Activated T-helper 17 cell treated with anti-CD3 and anti-CD28 coated beads, Interleukin-2, amount 50 U/mL, for 72 hours (primary cell): ENCODE measurements at regions not wholly inside any gene's neighbourhood (a gene's known extent, or its start where the extent isn't known, plus 50 kb on each side); places are given as distances from the start of the nearest gene placed in this dataset.

Source experiments
- ATAC-seq: fragments of 150-1000 bp; cut with Tn5 transposase; replicated peaks from 2 replicates; pipeline ENCODE4 v1.10.0; 2021; ENCODE audit warnings: mild to moderate bottlenecking, moderate library complexity
- H3K27ac Mint-ChIP-seq: one replicate; pipeline ENCODE4 v1.8.0; 2022; ENCODE audit warnings: mixed read lengths
- H3K27me3 Mint-ChIP-seq: one replicate; pipeline ENCODE4 v1.8.0; 2022; ENCODE audit warnings: mixed read lengths
- H3K36me3 Mint-ChIP-seq: one replicate; pipeline ENCODE4 v1.8.0; 2022; ENCODE audit warnings: low read depth, mild to moderate bottlenecking, mixed read lengths
- H3K4me1 Mint-ChIP-seq: one replicate; pipeline ENCODE4 v1.8.0; 2022; ENCODE audit warnings: mixed read lengths
- H3K4me3 Mint-ChIP-seq: one replicate; pipeline ENCODE4 v1.8.0; 2022; ENCODE audit warnings: mild to moderate bottlenecking, mixed read lengths
- H3K9me3 Mint-ChIP-seq: one replicate; pipeline ENCODE4 v1.8.0; 2022; ENCODE audit warnings: mixed read lengths

GRCh38 chr3:180808823-180809575, 103.5 kb upstream of the FXR1 start:
- no peak for ATAC-seq
- H3K4me1 Mint-ChIP-seq: no peaks in the 10 kb centered on the region
- H3K27me3 Mint-ChIP-seq: peaks cover 15% of the 10 kb centered on the region
- H3K9me3 Mint-ChIP-seq: no peaks in the 10 kb centered on the region
- H3K36me3 Mint-ChIP-seq: no peaks in the 10 kb centered on the region
- H3K4me3 Mint-ChIP-seq: no peak overlapping the region
- no peak overlapping the region for H3K27ac Mint-ChIP-seq

DNA sequence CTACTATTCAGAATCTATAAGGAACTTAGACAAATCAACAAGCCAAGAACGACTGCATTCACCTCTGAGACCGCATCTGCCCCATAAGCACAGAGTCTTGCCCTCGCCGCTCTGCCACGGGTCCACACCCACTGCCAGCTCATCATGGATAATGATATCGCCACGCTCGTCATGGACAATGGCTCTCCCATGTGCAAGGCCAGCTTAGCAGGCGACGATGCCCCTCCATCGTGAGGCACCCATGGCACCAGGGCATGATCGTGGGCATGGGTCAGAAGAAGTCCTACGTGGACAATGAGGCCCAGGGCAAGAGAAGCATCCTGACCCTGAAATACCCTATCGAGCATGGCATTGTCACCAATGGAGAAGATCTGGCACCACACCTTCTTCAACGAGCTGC, 92.1 kb upstream of the FXR1 start:
- Mint-ChIP-seq H3K4me1 (no peaks in the 10 kb centered on the region), H3K36me3 (no peaks in the 10 kb centered on the region), H3K27ac (no peak overlapping the region), H3K27me3 (peaks cover 9% of the 10 kb centered on the region), H3K4me3 (no peak overlapping the region), H3K9me3 (no peaks in the 10 kb centered on the region)
- no peak for ATAC-seq

DNA sequence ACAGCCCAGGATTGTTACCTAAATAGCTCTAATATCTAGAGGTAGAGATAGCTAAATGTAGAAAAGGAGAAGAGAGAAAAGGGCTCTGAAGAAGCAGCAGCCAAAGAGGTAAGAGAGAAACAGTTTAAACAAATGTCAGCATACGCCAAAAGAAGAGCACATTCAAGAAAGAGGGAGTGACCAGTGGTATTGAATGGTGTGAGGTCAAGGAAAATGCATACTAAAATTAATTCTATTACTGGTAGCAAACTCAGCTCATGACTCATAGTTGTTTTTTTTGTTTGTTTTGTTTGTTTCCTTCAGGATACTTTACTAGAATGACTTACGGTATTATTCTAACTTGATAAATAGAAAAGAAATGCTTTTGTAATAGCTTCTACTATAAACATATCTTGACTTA, 86.5 kb upstream of the FXR1 start:
- Mint-ChIP-seq H3K4me3 (no peak overlapping the region), H3K4me1 (no peaks in the 10 kb centered on the region), H3K36me3 (no peaks in the 10 kb centered on the region)

DNA sequence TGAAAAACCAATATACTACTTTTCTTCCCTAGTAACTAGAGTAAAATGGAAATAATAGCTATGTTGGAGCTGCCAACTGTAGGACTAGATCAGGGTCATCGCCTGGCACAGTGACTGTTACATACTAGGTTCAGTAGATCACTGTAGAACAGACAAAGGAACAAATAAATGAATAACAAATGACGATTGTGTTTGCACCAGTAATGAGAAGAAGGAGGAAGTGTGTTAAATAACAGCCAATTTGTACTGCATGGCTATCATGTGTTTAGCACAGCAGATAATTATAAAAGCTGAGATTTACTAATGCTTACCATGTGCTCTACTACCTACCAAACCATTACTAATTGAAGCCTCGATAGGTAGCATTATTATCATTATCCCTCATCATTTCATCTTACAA, 85.3 kb upstream of the FXR1 start:
- Mint-ChIP-seq H3K4me3 (no peak overlapping the region), H3K27ac (no peak overlapping the region), H3K36me3 (no peaks in the 10 kb centered on the region), H3K27me3 (peaks cover 4% of the 10 kb centered on the region), H3K4me1 (no peaks in the 10 kb centered on the region), H3K9me3 (no peaks in the 10 kb centered on the region)
- no peak for ATAC-seq

More for the DNA sequence above, 86.5 kb upstream of the FXR1 start:
- ATAC-seq: no peak
- Mint-ChIP-seq H3K27me3 (peaks cover 4% of the 10 kb centered on the region), H3K27ac (no peak overlapping the region), H3K9me3 (no peaks in the 10 kb centered on the region)

DNA sequence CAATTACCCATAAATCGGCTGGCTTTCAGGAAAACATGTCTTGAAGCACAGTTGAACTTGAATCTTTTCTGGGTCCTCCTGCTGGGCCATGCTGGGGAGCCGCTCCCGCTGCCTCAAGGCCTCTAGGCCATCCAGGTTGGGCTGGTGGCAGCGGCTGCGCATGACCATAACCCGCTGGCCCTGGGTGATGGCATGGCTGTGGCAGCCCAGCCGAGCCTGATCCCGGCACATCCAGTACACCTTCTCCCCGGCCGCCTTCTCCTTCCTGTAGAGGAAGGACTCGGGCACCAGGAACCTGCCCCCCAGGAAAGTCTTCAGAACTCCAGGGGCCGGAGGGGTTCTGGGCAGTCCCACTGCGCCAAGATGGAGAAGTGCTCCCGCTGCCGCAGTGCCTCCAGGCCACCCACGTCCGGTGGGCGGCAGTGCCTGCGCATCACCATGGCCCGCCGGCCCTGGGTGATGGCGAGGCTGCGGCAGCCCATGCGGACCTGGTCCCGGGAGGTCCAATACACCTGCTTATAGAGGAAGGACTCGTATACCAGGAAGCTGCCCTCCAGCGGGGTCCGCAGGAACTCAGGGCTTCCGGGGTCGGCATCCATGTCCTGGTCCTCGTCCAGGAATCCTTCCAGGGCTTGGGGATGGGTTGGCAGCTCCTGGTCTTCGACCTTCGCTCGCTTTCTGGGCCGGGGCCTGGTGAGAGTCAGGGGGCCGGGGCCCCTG, 84.3 kb upstream of the FXR1 start:
- H3K9me3 Mint-ChIP-seq: no peaks in the 10 kb centered on the region
- no peak overlapping the region for H3K4me3 Mint-ChIP-seq
- peaks cover 4% of the 10 kb centered on the region for H3K27me3 Mint-ChIP-seq
- H3K36me3 Mint-ChIP-seq: no peaks in the 10 kb centered on the region
- no peak overlapping the region for H3K27ac Mint-ChIP-seq
- no peak for ATAC-seq
- H3K4me1 Mint-ChIP-seq: no peaks in the 10 kb centered on the region

GRCh38 chr3:180828723-180829408, 83.6 kb upstream of the FXR1 start:
- Mint-ChIP-seq H3K36me3 (no peaks in the 10 kb centered on the region), H3K9me3 (no peaks in the 10 kb centered on the region), H3K27me3 (peaks cover 4% of the 10 kb centered on the region), H3K4me3 (no peak overlapping the region), H3K27ac (no peak overlapping the region), H3K4me1 (no peaks in the 10 kb centered on the region)
- no peak for ATAC-seq

- no peaks in the 10 kb centered on the region for H3K36me3 Mint-ChIP-seq
- no peak overlapping the region for H3K27ac Mint-ChIP-seq
- peaks cover 4% of the 10 kb centered on the region for H3K27me3 Mint-ChIP-seq
- H3K9me3 Mint-ChIP-seq: no peaks in the 10 kb centered on the region
- H3K4me1 Mint-ChIP-seq: no peaks in the 10 kb centered on the region
- H3K4me3 Mint-ChIP-seq: no peak overlapping the region
- ATAC-seq: no peak
Observed at GRCh38 chr3:180829409-180830405, 82.8 kb upstream of the FXR1 start.

DNA sequence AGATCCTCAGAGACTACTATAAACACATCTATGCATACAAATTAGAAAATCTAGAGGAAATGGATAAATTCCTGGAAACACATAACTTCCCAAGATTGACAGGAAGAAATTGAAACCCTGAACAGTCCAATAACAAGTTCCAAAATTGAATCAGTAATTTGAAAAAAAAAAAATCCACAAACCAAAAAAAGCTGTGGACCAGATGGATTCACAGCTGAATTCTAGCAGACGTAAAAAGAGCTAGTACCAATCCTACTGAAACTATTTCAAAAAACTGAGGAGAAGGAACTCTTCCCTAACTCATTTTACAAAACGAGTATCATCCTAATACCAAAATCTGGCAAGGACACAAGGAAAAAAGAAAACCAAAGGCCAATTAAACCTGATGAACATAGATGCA, 77.0 kb upstream of the FXR1 start:
- ATAC-seq: no peak
- Mint-ChIP-seq H3K36me3 (no peaks in the 10 kb centered on the region), H3K4me1 (no peaks in the 10 kb centered on the region), H3K9me3 (no peaks in the 10 kb centered on the region), H3K4me3 (no peak overlapping the region), H3K27me3 (peaks cover 20% of the 10 kb centered on the region), H3K27ac (no peak overlapping the region)

- no peak overlapping the region for H3K4me3 Mint-ChIP-seq
- no peak for ATAC-seq
- no peak overlapping the region for H3K27ac Mint-ChIP-seq
- peaks cover under 1% of the 10 kb centered on the region for H3K9me3 Mint-ChIP-seq
- H3K36me3 Mint-ChIP-seq: no peaks in the 10 kb centered on the region
- H3K27me3 Mint-ChIP-seq: peaks cover 20% of the 10 kb centered on the region
- no peaks in the 10 kb centered on the region for H3K4me1 Mint-ChIP-seq
Observed at GRCh38 chr3:180836766-180837165, 75.7 kb upstream of the FXR1 start.

DNA sequence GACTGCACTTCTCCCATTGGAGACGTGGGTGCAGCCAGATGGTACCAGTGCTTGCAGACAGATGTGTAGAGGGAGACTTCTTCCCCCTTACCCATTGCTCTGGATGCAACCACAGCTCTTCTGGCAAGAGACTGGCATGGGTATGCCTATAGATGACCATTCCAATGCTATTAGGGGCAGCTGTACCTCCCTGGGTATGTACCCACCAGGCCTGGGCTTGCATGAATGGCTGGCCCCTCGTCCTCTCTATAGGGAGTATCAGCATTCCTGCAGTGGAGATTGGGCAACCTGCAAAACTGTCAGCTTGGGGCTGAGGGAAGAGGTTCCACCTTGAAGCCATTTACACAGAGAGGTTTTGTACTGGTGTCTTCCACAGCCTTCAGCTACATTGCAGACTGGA, 57.6 kb upstream of the FXR1 start:
- H3K27me3 Mint-ChIP-seq: peaks cover 30% of the 10 kb centered on the region
- H3K36me3 Mint-ChIP-seq: no peaks in the 10 kb centered on the region
- H3K9me3 Mint-ChIP-seq: peaks cover 17% of the 10 kb centered on the region
- H3K27ac Mint-ChIP-seq: no peak overlapping the region
- H3K4me3 Mint-ChIP-seq: no peak overlapping the region
- no peaks in the 10 kb centered on the region for H3K4me1 Mint-ChIP-seq
- ATAC-seq: no peak

GRCh38 chr3:180855364-180855763, 57.1 kb upstream of the FXR1 start:
- Mint-ChIP-seq H3K9me3 (peaks cover 17% of the 10 kb centered on the region), H3K27ac (no peak overlapping the region), H3K36me3 (no peaks in the 10 kb centered on the region), H3K4me3 (no peak overlapping the region), H3K27me3 (peaks cover 26% of the 10 kb centered on the region), H3K4me1 (no peaks in the 10 kb centered on the region)
- ATAC-seq: no peak

- Mint-ChIP-seq H3K9me3 (peaks cover 17% of the 10 kb centered on the region), H3K36me3 (no peaks in the 10 kb centered on the region), H3K27me3 (peaks cover 25% of the 10 kb centered on the region), H3K4me1 (no peaks in the 10 kb centered on the region), H3K27ac (no peak overlapping the region), H3K4me3 (no peak overlapping the region)
- ATAC-seq: no peak
Observed at GRCh38 chr3:180855956-180856355, 56.5 kb upstream of the FXR1 start.

DNA sequence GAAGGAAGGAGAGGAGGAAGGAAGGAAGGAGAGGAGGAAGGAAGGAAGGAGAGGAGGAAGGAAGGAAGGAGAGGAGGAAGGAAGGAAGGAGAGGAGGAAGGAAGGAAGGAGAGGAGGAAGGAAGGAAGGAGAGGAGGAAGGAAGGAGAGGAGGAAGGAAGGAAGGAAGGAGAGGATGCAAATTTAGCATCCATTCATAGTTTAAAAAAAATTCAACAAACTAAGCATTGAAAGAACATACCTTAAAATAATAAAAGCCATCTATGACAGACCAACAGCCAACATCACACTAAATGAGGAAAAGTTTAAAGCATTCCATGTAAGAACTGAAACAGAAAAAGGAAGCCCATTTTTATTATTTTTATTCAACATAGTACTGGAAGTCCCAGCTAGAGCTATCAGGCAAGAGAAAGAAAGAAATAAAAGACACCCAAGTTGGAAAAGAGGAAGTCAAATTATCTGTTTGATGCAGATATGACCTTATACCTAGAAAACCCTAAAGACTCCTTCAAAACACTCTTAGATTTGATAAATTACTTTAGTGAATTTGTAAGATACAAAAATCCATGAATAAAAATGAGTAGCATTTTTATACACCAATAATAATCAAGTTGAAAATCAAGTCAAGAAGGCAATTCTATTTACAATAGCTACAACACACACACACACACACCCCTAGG, 52.2 kb upstream of the FXR1 start:
- ATAC-seq: no peak
- Mint-ChIP-seq H3K4me1 (no peaks in the 10 kb centered on the region), H3K9me3 (peaks cover 17% of the 10 kb centered on the region), H3K4me3 (no peak overlapping the region), H3K36me3 (no peaks in the 10 kb centered on the region), H3K27me3 (peaks cover 3% of the 10 kb centered on the region), H3K27ac (no peak overlapping the region)
